ENCODE measurements at regions not wholly inside any gene's neighbourhood (a gene's known extent, or its start where the extent isn't known, plus 50 kb on each side); places are given as distances from the start of the nearest gene placed in this dataset.
A peak's percentile ranks its signal among the peaks of the same experiment; 100 is the strongest.

- intact Hi-C loops (cut with DNase I; ENCODE audit: low total_unique reads) = no loop called here
- TF ChIP-seq CTCF (IDR thresholded peaks at IDR 0.05) (no peak), POLR2A (IDR thresholded peaks at IDR 0.05) (no peak)
These were observed 134.4 kb upstream of the SPRY4 start for GRCh38 chr5:142459209-142459608.

GRCh38 chr5:142455856-142456255 is 131.0 kb upstream of the SPRY4 start:
- intact Hi-C loops (cut with DNase I; ENCODE audit: low total_unique reads) = no loop called here
- WGBS, 2 donors = 56 to 62% methylated on average over 2 of the region's 2 CpGs
- H3K4me3 ChIP-seq (ENCODE audit: low read depth, poor library complexity, severe bottlenecking) = no peak overlapping the region
- DNase-seq (ENCODE audit: low spot score in 2 of 2) = no peak
- TF ChIP-seq CTCF (IDR thresholded peaks at IDR 0.05) (no peak), POLR2A (IDR thresholded peaks at IDR 0.05) (no peak)

More at GRCh38 chr5:142459209-142459608, 134.4 kb upstream of the SPRY4 start:
- DNase-seq (ENCODE audit: low spot score in 2 of 2) = peak in 1 of 2 donors; percentile 34
- 100% methylated on average over 1 of the region's 1 CpG for WGBS, 2 donors
- no peak overlapping the region for H3K4me3 ChIP-seq (ENCODE audit: low read depth, poor library complexity, severe bottlenecking)

- peak in 1 of 2 donors; percentile 61 for DNase-seq (ENCODE audit: low spot score in 2 of 2)
- WGBS, 2 donors = 54 to 71% methylated on average over 7 of the region's 7 CpGs
- intact Hi-C loops (cut with DNase I; ENCODE audit: low total_unique reads) = no loop called here
- H3K4me3 ChIP-seq (ENCODE audit: low read depth, poor library complexity, severe bottlenecking) = no peak overlapping the region
- TF ChIP-seq CTCF (IDR thresholded peaks at IDR 0.05) (no peak), POLR2A (IDR thresholded peaks at IDR 0.05) (no peak)
These were observed 129.1 kb upstream of the SPRY4 start for GRCh38 chr5:142453932-142454331.

- TF ChIP-seq CTCF (IDR thresholded peaks at IDR 0.05) (no peak), POLR2A (IDR thresholded peaks at IDR 0.05) (no peak)
- DNase-seq (ENCODE audit: low spot score in 2 of 2) = no peak
- no peak overlapping the region for H3K4me3 ChIP-seq (ENCODE audit: low read depth, poor library complexity, severe bottlenecking)
- intact Hi-C loops (cut with DNase I; ENCODE audit: low total_unique reads) = no loop called here
These were observed 125.6 kb upstream of the SPRY4 start for GRCh38 chr5:142450419-142450818.

GRCh38 chr5:142447887-142448286 is 123.1 kb upstream of the SPRY4 start:
- no peak for TF ChIP-seq CTCF (IDR thresholded peaks at IDR 0.05)
- no peak for TF ChIP-seq POLR2A (IDR thresholded peaks at IDR 0.05)
- WGBS, 2 donors = 85% methylated on average over 1 of the region's 1 CpG
- no peak for DNase-seq (ENCODE audit: low spot score in 2 of 2)
- no peak overlapping the region for H3K4me3 ChIP-seq (ENCODE audit: low read depth, poor library complexity, severe bottlenecking)
- intact Hi-C loops (cut with DNase I; ENCODE audit: low total_unique reads) = no loop called here

GRCh38 chr5:142446960-142447279 is 122.1 kb upstream of the SPRY4 start:
- intact Hi-C loops (cut with DNase I; ENCODE audit: low total_unique reads) = no loop called here
- H3K4me3 ChIP-seq (ENCODE audit: low read depth, poor library complexity, severe bottlenecking) = no peak overlapping the region
- 60 to 63% methylated on average over 3 of the region's 3 CpGs for WGBS, 2 donors
- DNase-seq (ENCODE audit: low spot score in 2 of 2) = peak in 1 of 2 donors; percentile 8
- TF ChIP-seq CTCF (IDR thresholded peaks at IDR 0.05) (no peak), POLR2A (IDR thresholded peaks at IDR 0.05) (no peak)

All from lower leg skin (tissue), 4 donors.